Stimulated activated CD4-positive, alpha-beta T cell treated with anti-CD3 and anti-CD28 coated beads, TNF-alpha, amount 100 ng/mL, for 4 hours (primary cell): ENCODE measurements at regions not wholly inside any gene's neighbourhood (a gene's known extent, or its start where the extent isn't known, plus 50 kb on each side); places are given as distances from the start of the nearest gene placed in this dataset.

ENCODE experiments used
- DNase-seq, 3 experiments: peaks; one replicate each; pipeline ENCODE4 v3.0.0-alpha.2; 2020; ENCODE audit warnings: low read depth in 3 of 3

DNA sequence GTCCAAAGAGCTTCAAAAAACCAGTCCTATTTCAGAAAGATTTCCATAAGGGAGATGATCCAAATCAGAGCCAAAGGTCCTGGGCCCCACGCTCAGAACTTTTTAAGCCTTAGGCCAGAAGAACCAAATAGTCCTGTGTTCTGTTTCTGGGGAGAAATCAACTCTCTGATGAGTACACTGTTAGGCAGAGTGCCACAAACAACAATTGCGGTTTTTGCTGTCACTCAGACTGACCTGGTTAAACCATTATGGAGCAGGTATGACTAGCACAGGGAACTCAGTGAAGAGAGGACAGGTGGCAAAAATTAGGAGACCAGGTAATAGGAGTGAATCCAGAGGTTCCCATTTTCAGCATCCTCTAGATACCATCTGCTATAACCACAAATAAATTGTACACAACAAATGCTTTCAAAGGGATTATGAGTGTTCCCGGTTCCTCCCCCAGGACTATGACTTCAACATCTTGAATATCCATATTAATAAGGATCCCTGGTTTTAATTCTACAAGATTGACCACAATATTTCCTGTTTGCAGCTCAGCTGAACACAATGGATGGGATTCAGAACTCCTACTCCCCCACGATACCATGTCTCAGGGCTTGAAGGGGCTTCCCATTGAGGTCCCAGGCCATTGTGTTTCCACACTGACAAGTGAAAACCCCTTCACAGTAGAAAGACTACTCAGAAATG is 52.1 kb upstream of the FREM1 start:
- DNase-seq: no peak

- no peak for DNase-seq
Observed at GRCh38 chr9:14961372-14962068, 51.3 kb upstream of the FREM1 start.

DNA sequence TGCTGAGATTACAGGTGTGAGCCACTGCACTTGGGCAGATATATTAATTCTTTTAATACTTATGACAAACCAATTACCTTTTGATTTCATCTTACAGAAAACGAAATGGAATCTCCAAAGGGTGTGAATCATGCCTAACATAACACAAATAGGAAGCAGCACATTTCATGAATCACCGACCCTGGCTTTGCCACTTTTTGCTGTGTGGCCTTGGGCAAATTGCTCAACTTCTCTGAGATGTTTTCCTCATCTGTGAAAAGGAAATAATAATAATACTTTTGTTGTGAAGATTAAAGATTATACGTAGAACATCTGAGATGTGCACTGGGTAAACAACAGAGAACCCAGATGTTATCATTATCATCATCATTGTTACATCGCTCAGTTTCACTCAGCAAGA is 50.7 kb upstream of the FREM1 start:
- no peak for DNase-seq
